ENCODE measurements at regions not wholly inside any gene's neighbourhood (a gene's known extent, or its start where the extent isn't known, plus 50 kb on each side); places are given as distances from the start of the nearest gene placed in this dataset.

GRCh38 chr12:124713436-124714082 is 146.1 kb upstream of the NCOR2 start:
- TF ChIP-seq CTCF (IDR thresholded peaks at IDR 0.05; ENCODE audit: low read depth, low read length, missing input control), result no peak
- TF ChIP-seq YY1 (IDR thresholded peaks at IDR 0.05), result peak; percentile 67
- TF ChIP-seq TAF1 (conservative IDR thresholded peaks at IDR 0.05), result no peak
- peak; percentile 65 for TF ChIP-seq REST (IDR thresholded peaks at IDR 0.05)
- peak; percentile 72 to 75 for TF ChIP-seq RXRA (IDR thresholded peaks at IDR 0.05)
- TF ChIP-seq EGR1 (IDR thresholded peaks at IDR 0.05; ENCODE audit: low read depth in 2 of 2), result peak in 1 of 2 donors; percentile 39
- no peak for TF ChIP-seq FOXA1 (IDR thresholded peaks at IDR 0.05)
- no peak for TF ChIP-seq GABPA (IDR thresholded peaks at IDR 0.05 in 1 of 2, conservative IDR thresholded peaks at IDR 0.05 in 1 of 2)
- TF ChIP-seq RAD21 (IDR thresholded peaks at IDR 0.05), result peak; percentile 64 to 74

Measured in liver (tissue), 3 donors.